Hippocampal formation (tissue), 2 donors: ENCODE measurements at regions not wholly inside any gene's neighbourhood (a gene's known extent, or its start where the extent isn't known, plus 50 kb on each side); places are given as distances from the start of the nearest gene placed in this dataset.

Source experiments
- DNase-seq, 2 donors: peaks; one replicate each; lab custom pipeline; 2025; lab: John Stamatoyannopoulos, UW

DNA sequence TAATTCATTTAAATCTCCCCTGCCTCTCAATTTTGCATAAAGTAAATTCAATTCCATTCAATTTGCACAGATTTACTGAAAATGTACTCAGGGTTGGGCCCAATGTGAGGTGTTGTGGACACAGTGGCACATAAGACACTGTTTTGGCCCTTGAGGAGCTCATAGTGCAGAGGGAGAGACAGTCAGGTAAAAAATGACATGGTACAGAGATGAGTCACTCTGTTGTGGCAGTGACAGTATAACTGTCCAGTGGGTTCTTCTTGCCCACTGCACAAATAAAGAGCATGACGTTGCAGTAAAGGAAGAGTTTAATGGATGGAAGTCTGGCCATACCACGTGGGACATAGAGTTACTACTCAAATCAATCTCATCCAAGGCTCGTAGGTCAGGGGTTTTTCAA lies 400.3 kb upstream of the TRIB2 start:
- no peak for DNase-seq

GRCh38 chr2:12317286-12317685 lies 399.4 kb upstream of the TRIB2 start:
- DNase-seq, result no peak

DNA sequence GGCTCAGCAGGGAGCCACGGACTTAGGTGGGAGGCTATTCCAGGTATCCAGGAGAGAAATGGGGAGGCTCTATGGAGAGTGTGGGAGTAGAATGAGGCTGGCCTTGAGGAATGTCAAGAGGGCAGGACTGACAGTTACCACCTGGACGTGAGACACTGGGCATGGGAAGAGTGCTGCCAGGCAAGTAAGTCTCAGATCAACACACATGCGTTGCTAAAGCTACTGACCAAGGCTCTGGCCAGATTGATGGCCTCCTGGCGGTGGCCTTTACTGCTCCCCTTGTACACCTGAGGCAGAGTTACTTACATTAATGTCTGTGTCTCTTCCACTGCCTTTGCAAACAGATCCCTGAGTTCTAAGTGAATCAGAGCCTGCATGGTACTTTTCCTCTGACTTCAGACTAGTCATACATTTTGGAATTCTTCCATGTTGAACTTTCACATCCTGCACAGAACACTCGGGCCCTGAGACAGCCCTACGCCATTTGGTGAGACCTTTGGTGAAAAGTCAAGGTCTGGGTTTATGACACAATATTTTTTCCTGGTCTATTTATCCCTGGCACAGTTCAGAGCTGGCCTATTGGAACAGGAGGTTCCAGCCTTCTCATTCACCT lies 398.8 kb upstream of the TRIB2 start:
- no peak for DNase-seq

DNA sequence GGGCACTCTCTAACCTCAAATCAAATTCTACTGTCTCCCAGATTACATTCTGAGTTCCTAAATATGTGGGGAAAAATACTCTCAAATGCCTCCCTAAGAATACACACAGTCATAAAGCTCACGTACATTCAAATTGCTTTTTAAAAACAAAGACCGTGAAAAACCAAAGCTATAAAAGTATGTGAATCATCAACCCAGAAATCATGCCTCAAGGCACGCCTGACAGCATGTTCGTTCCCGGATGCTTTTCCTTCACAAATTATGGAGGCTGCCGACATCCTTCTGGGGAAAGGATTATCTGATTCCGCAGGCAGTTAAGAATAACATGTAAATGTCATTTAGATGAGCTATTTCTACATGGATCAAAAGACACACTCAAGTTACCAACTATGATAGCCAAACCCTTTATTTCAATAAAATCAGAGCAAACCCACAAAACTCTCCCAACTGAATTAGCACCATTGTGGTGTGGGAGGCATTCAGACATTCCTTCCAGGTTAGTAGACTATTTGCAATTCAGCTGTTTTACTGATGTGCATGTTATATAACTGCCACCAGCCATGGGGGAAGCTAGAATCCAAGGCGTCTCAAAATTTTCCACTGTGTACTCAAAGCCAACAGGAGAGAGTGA lies 398.2 kb upstream of the TRIB2 start:
- no peak for DNase-seq

DNA sequence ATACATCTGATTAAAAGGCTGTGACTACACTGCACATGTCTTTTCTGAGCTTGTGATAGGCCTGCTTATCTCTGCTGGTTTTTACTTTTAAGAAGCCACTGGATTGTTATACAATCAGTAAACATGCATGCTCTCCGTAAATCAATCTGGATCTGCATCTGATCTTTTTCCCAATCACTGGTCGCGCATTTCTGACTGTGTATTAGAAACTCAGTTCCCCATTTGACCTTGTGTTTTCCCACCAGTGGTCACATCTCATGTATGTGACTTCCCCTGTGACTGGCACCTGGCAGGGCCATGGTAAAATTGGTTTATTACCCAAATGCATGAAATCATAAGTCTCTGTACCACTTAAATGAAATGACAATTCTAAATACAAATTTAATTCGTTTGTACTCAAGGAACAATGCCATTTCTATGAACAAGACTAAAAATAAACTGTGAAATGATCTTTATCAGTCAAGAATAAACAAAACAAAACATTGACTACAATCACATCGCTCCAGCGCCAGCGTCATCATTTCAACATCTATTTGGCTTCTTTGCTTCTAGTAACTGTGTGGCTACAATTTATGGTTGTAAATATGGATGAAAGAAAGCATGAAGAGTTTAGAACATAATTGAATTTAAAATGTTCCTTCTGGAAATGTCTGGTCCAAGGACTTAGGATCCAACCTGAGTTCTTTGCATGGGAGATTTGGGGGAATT lies 396.6 kb upstream of the TRIB2 start:
- no peak for DNase-seq

DNA sequence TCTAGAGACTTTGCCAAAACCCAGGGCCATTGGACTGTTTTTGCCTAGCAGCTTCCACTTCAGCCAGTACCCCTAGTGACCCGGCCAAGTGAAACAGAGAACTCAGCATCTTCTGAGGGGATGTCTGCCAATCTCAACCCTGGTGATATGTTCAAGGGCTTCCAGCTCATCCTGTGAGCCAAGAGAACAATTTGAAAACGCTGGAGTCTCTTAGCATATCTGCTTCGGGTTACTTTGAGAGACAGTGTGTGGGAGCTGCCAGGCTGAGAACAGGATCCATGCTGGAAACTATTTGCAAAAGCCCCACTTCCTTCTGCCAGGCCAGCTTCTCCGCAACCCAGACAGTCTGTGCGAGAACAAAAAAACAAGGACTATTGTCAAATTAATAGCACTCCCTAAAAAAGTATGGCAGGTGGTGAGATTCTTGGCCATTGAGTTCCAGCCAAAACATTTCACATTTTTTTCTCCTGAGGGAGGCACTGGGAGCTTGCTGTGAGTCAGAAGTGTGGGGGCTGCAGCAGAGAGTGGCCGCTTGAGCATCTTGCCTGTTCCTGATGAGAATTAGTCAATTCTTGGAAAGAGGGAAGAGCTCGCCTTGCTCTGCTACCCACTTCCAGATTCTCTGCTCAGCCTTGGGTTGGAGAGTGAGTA lies 395.6 kb upstream of the TRIB2 start:
- DNase-seq, result peak in 1 of 2 donors; percentile 57

DNA sequence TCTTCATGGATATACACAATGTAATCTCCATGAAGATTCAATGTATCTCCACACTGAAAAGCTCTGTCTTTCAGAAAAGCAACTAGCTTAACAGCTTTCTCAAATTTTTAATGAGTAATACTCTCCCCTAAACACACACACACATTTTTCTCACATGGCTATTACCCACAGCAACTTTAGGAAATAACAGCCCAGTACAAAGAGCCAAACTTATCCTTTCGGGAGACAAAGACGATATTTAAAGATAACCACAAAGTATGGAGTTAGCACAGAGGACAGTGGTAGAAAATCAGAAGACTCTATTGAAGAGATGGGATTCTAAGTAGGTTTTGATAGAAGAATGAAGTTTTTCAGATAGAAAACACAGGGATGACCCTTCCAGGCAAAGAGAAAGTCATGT lies 394.9 kb upstream of the TRIB2 start:
- DNase-seq, result no peak

DNA sequence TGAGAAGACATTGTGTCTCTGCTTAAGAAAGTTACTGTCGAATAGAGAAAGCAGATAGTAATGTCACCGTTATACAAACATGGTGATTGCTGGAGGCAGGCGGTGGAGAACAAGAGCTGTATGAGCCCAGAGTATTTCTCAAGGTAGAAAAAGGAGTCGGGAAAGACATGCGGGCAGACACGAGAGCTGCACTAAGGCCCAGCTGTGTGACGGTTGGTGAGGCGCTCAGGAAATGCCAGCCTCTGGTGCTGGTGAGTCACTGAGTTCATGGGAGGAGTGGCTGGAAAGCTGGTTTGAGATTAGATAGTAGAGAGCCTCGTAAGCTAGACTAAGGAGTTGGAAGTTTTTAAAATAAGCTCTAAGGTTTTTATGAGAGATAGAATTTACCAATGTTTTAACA lies 390.9 kb upstream of the TRIB2 start:
- DNase-seq, result no peak

DNA sequence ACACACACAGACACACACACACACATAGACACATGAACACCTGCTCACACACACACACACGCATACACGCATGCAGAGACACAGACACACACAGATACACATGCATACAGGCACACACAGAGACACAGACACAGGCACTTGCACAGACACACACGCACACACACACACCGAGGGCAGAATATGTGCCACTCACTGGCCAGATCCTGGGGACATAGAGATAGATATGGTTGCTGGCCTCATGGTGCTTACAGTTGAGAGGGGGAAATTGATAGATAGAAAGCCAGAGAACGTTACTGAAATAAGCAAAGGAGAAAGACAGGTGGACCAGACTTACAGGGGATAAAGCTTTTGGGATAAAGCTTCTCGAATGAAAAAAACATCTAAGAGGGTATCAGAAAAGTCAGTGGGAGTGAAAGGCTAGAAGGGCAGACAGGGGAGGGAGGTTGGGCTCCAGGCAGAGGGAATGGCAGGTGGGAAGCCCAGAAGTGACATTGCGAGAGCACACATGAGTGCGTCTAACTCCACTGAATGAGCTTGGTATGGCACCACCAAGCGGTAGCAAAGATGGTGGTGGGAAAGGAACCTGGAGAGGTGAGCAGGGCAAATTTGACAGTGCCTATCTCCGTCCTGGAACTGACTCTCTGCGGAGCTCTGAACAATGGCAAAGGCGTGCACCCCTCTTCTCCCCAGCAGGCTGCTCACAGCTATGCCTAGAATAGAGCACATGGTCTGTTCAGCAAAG lies 390.1 kb upstream of the TRIB2 start:
- DNase-seq, result no peak

DNA sequence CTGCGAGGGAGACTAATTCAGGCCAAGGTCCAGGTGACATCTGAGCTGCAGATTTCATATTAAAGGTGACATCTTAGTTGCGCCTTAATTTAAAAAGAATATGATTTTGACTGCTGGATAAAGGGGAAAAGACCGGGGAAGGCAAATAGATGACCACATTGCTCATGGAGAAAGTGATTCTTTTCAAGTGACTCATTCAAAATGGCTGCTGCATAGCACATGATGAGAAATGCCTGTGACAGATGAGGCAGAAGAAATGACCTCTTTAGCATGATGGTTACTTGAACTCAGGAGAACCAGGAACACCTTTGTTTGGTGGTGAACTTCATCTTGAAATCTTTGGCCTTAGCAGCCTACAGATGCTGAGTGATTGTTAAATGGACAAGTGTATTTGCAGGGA lies 385.8 kb upstream of the TRIB2 start:
- no peak for DNase-seq

- no peak for DNase-seq
Observed at GRCh38 chr2:12331698-12332097, 385.0 kb upstream of the TRIB2 start.

DNA sequence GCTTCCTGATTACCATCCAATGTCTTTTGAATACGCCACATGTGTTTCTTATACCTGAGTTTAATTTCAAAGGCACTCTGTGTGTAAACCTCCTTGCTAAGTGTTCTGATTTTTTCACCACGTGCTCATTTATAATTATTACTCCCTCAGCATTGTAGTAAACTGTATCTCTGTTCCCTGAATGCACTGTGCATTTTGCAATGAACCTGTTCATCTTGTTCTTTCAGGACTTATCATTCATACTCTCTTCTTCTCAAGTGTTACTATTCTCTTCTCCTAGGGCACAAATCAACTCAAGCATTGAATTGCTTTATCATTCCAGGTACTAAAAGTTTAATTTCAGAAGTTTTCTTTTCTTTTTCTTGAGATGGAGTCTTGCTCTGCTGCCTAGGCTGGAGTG lies 383.4 kb upstream of the TRIB2 start:
- DNase-seq, result no peak

GRCh38 chr2:12334412-12334966 lies 382.2 kb upstream of the TRIB2 start:
- DNase-seq, result no peak

- no peak for DNase-seq
Observed at GRCh38 chr2:12335131-12335530, 381.6 kb upstream of the TRIB2 start.

DNA sequence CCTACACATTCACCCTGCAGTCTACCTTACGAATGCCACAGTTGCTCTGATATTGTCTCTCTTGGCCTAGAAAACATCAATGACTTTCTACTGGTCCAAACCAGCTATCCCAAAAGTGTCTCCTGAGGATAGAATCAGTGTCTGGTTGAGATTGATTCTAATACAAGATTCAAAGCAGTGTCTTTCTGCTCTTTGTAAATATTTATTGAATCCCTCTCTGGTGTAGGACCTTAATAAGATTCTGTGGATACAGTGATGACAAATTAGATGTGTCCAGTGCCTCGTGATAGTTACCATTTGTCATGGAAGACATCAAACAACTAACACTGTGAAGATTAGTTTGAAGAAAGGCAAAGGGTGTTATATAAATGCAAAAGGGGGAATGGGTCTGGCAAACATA lies 380.7 kb upstream of the TRIB2 start:
- no peak for DNase-seq

DNA sequence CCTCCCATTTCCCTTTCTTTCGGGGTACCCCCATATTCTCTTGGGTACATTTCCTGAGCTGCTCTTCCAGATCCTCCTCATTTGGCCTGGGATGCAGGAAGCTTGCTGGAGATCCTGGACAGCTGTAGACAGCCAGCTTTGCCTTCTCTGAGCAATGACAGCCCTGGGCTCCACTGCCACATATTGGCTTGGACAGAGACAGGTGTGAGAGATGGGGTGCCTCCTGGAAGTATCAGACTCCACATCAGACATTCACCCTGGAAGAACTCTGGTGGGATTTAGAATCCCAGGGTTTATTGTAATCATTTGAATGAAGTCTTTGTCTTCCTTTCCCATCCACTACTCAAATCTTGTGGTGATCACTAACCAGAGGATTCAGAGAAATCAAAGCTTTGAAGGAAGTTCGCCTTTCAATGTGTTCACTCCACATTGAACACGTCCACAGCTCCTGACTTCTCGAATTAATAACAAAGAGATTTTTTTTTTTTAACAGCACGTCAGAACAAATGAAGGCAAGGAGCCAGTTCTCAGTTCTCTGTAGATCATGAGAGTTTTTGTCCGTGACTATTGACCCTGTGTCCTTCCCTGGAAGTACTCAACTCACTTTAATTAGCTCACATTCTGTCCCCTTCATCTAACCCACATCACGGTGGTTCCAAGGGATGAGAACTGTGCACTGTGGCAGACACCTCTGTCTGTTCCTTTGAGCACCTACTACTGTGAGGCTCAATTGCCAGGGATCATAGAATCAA lies 377.6 kb upstream of the TRIB2 start:
- DNase-seq, result no peak

DNA sequence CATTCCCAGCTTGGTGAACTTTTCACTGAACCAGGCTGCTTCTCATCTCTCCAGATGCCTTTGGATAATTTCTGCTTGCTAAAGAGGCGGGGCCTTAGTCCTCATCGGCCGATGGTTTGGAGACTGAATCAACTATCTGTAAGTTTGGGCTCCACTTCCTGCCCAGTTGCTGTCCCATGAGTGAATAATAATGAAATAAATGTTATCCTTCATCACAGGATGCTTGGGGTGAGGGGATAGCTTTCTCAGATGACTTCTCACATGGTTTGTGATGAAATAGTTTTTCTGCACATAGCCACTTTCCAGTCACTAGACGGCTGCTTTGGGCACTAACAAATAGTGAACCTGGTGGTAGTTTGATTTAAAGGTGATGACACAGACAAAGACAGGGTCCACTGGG lies 376.6 kb upstream of the TRIB2 start:
- no peak for DNase-seq

DNA sequence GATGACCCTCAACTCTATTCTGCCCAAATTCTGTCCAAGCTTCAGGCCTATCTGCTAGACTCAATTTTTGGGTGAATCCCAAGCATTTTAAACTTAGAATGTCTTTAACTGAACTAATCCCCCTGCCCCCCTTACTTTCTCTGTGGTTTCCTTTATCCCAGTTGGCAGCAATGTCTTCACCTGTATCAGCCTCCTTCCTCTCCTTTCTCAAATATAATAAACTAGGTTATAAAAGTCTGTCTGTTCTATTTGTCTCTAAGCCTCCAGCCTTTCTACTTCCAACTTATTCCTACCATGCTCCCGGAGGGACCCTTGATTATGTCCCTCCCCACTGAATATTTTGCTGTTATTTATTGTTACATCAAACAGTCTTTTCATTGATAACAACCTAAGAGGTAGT lies 375.5 kb upstream of the TRIB2 start:
- no peak for DNase-seq

GRCh38 chr2:12341920-12342319 lies 374.8 kb upstream of the TRIB2 start:
- no peak for DNase-seq

- DNase-seq, result no peak
Observed at GRCh38 chr2:12343141-12343540, 373.6 kb upstream of the TRIB2 start.

GRCh38 chr2:12347066-12347493 lies 369.7 kb upstream of the TRIB2 start:
- no peak for DNase-seq
